Stimulated activated CD8-positive, alpha-beta memory T cell treated with anti-CD3 and anti-CD28 coated beads, Interleukin-7, amount 100 ng/mL, for 4 hours (primary cell): ENCODE measurements at regions not wholly inside any gene's neighbourhood (a gene's known extent, or its start where the extent isn't known, plus 50 kb on each side); places are given as distances from the start of the nearest gene placed in this dataset.
"Not testable (repeated sequence)": the region's sequence is repeated elsewhere in the genome, so short reads cannot be mapped to it uniquely, and the experiment has no call there.

Source experiments
- DNase-seq, 2 donors: peaks; one replicate each; pipeline ENCODE4 v3.0.0-alpha.2; 2020; ENCODE audit warnings: low read depth in 2 of 2

DNA sequence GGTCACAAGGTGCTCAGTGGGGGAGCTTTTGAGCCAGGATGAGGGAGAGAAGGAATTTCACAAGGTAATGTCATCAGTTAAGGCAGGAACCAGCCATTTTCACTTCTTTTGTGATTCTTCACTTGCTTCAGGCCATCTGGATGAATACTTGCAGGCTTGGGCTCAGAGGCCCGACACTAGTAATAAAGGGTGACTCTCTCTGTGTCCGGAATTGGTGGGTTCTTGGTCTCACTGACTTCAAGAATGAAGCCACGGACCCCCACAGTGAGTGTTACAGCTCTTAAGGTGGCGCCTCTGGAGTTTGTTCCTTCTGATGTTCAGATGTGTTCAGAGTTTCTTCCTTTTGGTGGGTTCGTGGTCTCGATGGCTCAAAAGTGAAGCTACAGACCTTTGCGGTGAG is 131.8 kb upstream of the RXFP2 start:
- DNase-seq, result not testable (repeated sequence)

- not testable (repeated sequence) for DNase-seq
Observed at GRCh38 chr13:31608780-31609179, 130.5 kb upstream of the RXFP2 start.

DNA sequence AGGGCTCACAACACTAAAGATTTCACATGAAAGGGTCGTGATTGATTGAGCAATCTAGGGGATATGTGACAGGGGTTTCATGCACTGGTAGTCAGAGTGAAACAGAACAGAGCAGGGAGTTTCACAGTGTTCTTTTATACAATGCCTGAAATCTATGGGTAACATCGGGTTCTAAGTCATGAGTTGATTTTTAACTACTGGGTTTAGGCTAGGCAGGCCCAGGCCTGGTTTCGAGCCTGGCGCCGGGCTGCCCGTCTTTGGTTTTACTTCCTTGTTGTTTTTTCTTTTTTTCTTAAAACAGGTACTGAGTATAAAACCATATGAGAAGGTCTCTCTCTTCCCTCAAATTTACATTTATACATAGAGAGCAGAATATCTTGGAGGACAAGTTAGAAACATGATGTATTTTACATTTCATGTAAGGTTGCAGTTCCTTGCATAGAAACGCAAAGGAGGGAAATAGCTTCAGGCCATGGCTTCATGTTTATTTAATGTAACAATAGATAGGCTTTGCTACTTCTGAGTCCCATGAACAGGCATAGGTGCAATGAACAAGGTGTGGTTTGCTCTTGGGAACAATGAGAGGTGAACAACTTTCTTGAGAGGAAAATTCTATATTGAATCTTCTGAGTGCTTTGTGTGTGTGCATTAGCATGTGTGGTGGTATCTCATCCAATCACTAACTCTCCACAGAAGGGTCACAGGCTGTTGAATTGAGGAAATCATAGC is 128.9 kb upstream of the RXFP2 start:
- DNase-seq, result no peak

DNA sequence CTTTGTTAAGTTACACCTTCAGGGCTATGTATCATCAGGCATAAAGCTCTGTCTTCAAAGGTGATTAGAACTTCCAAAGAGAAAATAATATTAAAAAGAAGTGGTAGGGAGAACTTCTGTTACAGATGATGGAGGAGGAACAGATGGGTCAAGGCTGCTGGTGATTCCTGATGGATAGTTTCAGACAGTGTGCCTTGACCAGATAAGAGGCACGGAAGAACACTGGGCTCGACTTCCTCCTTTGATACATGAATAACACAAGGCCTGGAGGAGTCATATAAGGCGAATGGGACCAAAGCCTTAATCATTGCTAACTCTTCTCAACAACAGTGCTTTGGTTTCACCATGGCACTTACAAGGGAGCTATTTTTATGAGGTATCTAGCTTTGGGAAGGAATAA is 128.1 kb upstream of the RXFP2 start:
- no peak for DNase-seq

DNA sequence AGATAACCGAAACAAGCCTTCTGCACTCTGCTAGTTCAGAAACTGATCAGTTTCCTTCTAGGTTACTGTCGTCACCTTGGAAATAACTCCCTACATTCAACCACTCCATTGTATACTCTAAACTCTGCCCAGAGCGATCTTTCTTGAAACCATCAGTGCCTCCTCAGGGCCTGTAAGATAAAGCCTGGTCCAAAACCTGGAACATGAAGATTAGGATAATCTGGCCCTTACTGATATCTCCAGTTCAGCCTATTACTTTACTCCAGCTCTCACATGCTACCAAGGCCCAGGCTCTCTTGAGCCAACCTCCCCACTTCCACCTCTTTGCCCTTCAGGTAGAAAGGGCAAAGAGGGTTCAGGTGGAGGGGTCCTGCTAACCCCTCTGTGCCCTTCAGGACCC is 125.3 kb upstream of the RXFP2 start:
- DNase-seq, result no peak

- no peak for DNase-seq
Observed at GRCh38 chr13:31614704-31615103, 124.6 kb upstream of the RXFP2 start.

DNA sequence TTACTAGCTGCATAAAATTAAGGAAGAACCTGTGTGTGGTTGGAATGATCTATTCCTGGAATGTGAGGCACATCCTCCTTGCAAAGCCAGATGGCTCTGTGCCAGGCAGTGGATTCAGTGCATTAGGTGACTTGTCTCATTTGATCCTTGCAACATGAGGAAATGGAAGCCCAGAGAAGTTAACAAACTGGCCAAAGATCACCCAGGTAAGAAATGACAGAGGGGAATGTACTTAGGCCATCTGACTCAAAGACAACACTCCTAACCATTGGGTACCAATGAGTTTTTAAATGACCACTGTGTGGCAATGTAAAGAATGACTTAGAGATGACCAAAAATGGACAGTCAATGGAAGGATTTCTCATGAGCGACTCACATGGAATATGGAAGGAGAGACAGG is 114.2 kb upstream of the RXFP2 start:
- DNase-seq, result no peak

DNA sequence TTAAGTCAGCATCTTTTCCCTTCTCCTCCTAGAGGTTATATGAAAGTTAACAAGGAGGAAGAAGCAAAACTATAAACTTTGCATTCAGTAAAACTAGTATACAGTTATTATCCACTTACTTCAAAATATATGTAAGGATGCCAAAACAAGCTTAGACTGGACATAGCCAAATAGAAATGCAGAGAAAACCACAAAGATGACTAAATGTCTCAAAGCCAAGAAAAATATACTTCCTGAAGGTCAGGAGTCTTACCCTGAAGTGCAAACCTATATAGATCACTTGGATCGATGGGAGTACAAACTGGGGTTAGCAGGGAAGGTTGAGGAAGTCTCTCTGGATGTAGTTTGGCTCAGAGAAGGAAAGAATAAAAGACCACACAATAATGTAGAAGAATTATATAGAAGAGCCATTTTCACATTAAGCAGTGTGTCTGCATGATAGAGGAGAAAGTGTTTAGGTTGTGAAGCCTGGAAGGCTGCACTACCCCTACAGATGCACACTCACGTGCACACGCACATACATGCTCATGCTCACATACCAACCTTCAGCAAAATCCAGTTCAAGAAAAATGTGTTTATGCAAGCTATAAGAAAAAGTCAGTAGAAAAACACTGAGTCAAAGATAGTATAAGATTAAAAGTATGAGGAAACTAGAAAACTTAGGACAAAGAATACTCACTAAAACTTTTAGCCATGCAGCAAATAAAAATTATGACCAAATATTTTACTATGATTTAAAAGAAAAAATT is 112.1 kb upstream of the RXFP2 start:
- DNase-seq, result no peak

DNA sequence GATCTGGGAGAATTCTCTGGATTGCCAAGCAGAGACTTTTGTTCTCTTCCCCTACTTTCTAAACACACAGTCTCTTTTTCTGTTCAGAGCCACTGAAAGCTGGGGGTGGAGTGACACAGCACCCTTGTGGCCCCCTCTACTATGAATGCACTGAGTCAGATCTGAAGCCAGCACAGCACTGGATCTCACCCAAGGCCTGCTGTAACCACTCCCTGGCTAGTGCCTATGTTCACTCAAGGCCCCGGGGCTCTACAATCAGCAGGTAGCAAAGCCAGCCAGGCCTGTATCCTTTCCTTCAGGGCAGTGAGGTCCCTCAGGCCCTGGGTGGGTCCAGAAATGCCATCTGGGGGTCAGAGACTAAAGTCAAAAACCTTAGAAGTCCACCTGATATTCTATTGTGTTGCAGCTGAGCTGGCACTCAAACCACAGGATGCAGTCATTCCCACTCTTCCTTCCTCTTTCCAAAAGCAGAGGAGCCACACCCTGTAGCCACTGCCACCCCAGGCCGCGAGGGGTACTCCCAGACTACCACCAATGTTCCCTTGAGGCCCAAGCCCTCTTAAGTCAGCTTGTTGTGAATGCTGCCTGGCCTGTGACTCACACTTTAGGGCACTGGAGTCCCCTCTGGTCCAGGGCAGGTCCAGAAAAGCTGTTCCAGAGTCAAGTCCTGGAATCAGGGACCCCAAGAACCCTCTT is 110.1 kb upstream of the RXFP2 start:
- DNase-seq, result no peak

GRCh38 chr13:31631071-31631470 is 108.3 kb upstream of the RXFP2 start:
- DNase-seq, result no peak

DNA sequence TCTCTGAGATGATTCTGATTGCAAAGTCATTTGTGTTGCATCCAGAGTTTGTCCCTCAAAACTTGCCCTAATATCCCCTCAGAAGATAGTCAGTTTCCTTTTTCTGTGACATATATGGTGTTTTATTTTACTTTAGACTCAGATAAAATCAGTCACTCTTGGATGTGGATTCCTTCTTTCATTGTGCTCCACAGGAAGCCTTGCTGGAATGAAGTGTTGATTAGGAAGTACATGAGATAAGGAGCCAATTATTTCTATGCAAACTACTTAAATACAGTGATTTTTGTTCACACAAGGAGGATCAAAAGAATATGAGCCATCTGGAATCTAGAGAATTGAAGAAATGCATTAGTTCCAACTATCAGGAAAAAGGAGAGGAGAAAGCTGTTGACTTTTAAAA is 107.6 kb upstream of the RXFP2 start:
- DNase-seq, result no peak

GRCh38 chr13:31638577-31638976 is 100.7 kb upstream of the RXFP2 start:
- DNase-seq, result no peak

- no peak for DNase-seq
Observed at GRCh38 chr13:31639443-31640163, 99.7 kb upstream of the RXFP2 start.

DNA sequence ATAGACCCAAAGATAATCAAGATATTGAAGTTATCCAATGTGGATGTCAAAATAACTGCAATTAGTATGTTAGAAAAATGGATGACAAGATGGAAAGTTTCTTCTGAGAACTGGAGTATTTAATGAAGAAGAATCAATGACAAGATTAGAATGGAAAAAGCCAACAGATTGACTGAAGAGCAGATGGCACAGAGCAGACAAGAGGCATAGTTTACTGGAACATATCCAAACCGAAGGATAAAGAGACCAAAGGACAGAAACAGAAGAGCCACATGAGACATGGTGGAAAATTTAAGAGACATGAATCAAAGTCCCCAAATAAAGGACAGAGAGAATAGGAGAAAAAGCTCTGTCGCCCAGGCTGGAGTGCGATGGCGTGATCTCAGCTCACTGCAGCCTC is 89.6 kb upstream of the RXFP2 start:
- no peak for DNase-seq

GRCh38 chr13:31653730-31654129 is 85.6 kb upstream of the RXFP2 start:
- DNase-seq, result no peak

- DNase-seq, result no peak
Observed at GRCh38 chr13:31663880-31664585, 75.3 kb upstream of the RXFP2 start.

GRCh38 chr13:31670831-31671617 is 68.3 kb upstream of the RXFP2 start:
- no peak for DNase-seq

DNA sequence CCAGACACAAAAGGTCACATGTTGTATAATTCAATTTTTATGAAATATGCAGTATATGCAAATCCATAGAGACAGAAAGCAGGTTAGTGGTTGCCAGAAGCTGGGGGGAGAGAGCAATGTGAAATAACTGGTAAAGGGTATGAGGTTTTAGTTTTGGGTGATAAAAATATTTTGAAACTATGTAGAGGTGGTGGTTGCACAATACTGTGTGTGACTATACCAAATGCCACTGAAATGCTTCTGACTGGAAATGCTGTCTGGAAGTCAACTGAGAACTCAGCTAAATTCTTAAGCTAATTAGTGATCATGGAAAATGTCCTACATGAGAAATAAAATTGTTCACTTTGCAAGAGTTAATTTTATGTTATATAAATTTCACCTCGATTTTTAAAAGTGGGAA is 65.3 kb upstream of the RXFP2 start:
- no peak for DNase-seq

GRCh38 chr13:31675440-31675953 is 63.8 kb upstream of the RXFP2 start:
- no peak for DNase-seq

- DNase-seq, result no peak
Observed at GRCh38 chr13:31681133-31681532, 58.2 kb upstream of the RXFP2 start.

GRCh38 chr13:31684466-31684865 is 54.9 kb upstream of the RXFP2 start:
- no peak for DNase-seq
